ENCODE measurements at regions not wholly inside any gene's neighbourhood (a gene's known extent, or its start where the extent isn't known, plus 50 kb on each side); places are given as distances from the start of the nearest gene placed in this dataset.

DNA sequence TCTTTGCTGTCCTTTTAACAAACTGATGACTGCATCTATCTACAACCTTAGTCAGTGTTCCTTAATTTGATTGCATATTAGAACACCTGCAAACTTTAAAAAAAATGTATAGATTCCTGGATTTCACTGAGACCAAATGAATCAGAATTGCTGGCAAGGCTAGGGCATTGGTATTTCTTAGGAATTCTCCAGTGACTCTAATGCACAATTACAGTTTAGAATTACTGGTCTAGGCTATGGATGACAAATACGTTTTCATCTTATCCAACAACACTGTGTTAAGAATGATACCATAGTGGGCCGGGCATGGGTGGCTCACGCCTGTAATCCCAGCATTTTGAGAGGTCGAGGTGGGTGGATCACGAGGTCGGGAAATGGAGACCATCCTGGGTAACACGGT, 545.9 kb upstream of the RIOK2 start:
- no peak for DNase-seq (ENCODE audit: low read depth)

DNA sequence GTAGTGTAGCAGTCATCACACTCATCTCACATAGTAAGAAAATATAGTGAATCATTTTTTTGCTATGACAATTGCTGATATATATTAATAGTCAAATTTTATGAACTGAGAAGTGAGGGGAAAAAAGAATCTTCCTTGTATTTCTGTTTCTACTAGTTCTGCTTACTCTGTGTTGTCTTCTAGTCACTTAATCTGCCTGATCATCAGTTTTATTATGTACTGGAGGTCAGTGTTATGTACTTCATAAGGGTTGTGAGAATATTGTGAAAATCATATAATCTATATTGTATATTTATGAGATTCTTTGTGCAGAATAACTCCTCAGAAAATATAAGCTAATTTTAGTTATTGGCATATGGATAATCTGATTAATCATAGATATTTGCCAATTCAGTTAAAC, 546.9 kb upstream of the RIOK2 start:
- no peak for DNase-seq (ENCODE audit: low read depth)

GRCh38 chr5:97735209-97735608, 552.2 kb upstream of the RIOK2 start:
- peak; percentile 36 for DNase-seq (ENCODE audit: low read depth)

DNA sequence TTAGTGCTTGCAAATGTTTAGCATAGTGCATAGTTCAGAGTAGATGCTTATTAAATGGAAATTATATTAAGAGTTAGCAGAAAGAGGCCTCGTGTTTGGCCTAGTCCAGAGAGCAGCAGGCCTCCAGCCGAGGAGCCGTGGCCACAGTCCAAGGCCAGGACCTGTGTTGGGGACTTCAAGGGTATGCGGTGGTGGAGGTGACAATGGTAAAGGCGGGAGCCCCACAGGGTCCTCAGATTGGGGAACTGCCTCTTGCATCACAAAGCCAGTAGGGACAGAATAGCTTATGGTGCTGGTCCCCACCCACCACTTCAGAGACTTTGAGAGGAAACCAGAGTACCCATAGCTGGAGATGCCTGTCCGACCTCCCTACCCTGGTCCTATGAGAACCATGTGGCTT, 554.6 kb upstream of the RIOK2 start:
- DNase-seq (ENCODE audit: low read depth) = no peak

DNA sequence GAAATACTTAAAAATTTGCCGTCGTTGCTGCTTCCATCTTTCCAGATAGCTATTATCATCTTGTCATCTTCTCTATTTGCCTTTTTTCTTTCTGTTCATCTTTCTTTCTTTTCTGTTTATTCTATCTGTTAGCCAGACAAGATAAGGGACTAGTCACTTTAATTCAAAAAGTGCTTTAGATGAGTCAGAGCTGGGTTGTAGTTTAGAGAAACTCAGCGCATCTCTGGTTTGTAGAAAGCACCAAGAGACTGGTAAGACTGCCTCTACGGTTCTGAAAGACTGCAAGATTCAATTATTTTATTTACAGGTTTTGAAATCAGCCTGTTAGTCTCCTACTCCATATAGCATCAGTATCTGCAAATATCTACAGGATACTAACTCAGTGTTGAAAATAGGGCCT, 562.8 kb upstream of the RIOK2 start:
- no peak for DNase-seq (ENCODE audit: low read depth)

GRCh38 chr5:97750576-97750975, 567.5 kb upstream of the RIOK2 start:
- DNase-seq (ENCODE audit: low read depth) = no peak

DNA sequence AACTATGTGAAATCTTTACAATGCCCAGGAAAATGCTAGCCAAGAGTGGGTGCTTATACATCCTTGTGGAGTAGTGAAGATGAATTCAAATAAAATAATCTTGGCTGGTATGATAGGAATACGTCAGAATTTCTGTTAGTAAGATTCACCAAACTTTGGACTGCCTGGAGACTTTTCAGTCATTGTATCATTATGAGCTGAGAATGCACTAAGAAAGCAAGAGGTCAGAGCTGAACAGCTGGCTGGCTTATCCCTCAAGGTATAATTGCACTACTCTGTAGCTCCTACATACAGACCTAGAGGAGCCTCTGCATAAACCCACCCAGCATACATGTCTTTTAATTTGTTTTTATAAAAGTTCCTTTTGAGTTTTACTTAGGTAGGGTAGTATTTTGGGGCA, 568.5 kb upstream of the RIOK2 start:
- DNase-seq (ENCODE audit: low read depth) = no peak

- no peak for DNase-seq (ENCODE audit: low read depth)
Measured at GRCh38 chr5:97752871-97753270, 569.8 kb upstream of the RIOK2 start.

DNA sequence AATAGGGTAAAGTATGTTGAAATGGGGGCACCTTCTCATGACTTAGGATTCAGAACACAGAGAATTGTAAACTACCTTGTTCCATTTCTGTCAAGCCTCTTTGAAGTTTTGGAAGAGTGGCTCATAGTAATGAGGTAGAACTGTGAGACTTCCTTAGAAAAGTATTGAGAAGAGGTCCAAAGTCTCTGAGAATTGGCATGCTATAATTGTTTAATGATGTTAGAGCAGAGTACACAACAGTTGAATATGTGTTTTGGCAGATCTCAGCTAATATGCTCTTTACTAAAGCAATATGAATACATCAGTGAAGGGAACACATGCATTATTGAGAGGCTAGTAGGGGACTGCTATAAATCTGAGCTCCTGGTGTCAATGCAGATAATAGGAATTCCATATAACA, 579.4 kb upstream of the RIOK2 start:
- DNase-seq (ENCODE audit: low read depth) = no peak

GRCh38 chr5:97764700-97765099, 581.7 kb upstream of the RIOK2 start:
- DNase-seq (ENCODE audit: low read depth) = peak; percentile 49

- DNase-seq (ENCODE audit: low read depth) = no peak
Measured at GRCh38 chr5:97778451-97778850, 595.4 kb upstream of the RIOK2 start.

- DNase-seq (ENCODE audit: low read depth) = no peak
Measured at GRCh38 chr5:97788369-97788768, 605.3 kb upstream of the RIOK2 start.

- DNase-seq (ENCODE audit: low read depth) = no peak
Measured at GRCh38 chr5:97797994-97798451, 615.0 kb upstream of the RIOK2 start.

DNA sequence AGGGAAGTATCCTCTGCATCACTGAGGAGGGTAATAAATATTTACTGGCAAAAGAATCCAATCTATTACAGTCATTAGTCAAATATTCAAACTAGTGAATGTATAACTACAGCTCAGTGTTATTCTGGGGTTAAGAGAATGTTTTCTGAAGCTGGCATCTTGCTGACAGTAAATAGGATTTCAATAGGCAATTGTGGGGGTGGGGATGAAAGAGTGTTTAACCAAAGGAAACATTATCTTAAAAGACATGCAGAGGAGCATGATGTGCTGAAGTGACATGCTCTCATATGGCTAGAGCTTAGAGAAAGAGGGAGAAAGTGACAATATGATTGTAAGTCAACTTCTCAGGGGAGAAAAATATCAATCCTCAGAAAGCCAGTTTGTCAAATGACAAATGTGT, 618.4 kb upstream of the RIOK2 start:
- DNase-seq (ENCODE audit: low read depth) = no peak

DNA sequence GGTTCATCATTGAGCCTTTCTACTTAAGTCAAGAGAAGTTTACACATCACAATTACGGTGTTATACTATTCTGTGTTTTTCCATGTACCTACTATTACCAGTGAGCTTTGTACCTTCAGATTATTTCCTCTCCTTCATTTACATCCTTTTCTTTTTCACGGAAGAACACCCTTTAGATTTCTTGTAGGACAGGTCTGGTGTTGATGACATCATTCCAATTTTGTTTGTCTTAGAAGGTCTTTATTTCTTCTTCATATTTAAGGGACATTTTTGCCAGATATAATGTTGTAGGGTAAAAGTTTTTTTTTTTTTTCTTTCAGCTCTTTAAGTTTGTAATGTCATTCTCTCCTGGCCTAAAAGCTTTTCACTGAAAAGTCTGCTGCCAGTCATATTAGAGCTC, 637.1 kb upstream of the RIOK2 start:
- DNase-seq (ENCODE audit: low read depth) = no peak

- DNase-seq (ENCODE audit: low read depth) = no peak
Measured at GRCh38 chr5:97832645-97833296, 649.7 kb upstream of the RIOK2 start.

DNA sequence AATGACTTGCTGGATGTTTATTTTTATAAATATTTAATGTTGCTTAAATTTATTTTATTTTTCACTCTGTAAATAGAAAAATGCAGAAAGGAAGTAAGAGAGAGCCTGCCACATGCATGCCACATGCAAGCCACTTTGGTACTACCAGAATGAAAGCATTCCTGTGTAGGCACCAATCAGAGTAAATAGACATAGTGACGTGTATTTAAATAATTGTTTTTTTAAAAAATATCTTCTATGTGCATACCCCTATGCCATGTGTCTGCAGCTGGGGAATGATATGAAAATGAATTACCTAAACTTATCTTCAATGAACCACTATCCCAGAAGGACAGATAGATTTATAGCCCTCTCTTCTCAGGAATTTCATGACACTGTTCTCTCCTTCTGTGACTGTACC, 651.5 kb upstream of the RIOK2 start:
- no peak for DNase-seq (ENCODE audit: low read depth)

- DNase-seq (ENCODE audit: low read depth) = no peak
Measured at GRCh38 chr5:97835112-97835511, 652.1 kb upstream of the RIOK2 start.

GRCh38 chr5:97836816-97837215, 653.8 kb upstream of the RIOK2 start:
- no peak for DNase-seq (ENCODE audit: low read depth)

DNA sequence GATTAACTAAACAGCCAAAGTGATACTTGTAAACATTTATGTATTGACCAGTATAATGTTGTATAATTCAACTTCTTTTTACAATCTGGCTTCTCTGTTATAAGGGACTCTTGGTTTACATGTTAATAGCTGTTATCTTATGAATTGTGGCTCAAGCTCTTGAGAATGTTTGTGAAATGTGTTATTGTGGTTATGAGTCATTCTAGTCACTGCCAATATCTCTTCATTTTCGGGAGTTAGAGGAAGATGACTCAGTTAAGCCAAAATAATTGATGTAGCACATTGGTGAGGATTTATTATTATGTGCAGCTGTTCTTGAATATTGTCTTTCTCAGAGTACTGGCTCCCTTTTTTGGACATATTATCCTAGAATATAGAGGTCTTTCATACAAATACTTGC, 655.2 kb upstream of the RIOK2 start:
- peak; percentile 89 for DNase-seq (ENCODE audit: low read depth)

- peak; percentile 10 for DNase-seq (ENCODE audit: low read depth)
Measured at GRCh38 chr5:97839341-97840086, 656.5 kb upstream of the RIOK2 start.

DNA sequence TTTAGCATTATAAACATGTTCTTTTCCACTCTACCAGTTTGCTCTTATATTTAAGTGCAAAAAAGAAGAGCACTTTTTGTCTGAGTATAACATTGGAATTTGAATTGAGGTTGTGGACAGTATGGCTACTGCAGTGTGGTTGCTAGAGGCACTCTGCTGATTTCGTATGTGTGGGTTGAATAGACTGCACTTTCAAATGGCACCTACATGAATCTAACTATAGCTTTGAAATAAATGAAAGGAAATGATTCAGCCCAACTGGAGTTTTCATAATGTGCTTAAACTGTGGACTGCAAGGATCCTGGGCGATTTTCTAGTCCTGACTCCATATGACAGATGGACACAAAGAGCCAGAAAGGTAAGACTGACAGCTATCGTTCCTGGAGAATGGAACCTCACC, 657.6 kb upstream of the RIOK2 start:
- DNase-seq (ENCODE audit: low read depth) = no peak

DNA sequence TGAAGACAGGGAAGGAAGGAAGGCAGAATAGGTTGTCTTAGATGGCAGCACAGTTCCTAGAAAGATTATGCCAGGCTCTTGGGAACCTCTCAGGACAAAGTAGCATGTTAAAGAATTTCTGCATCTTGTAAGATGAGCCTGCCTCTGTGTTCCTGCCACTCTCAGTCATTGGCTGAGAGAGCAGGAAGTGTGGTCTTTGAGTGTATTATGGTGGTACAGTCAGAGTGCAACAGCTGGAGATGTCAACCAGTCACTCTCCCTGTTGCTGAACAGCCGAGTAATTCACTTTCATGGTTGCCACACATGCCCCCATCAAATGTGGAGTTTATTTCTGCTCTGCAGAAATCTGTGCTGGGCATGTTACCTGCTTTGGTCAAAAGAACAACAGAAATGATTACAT, 659.6 kb upstream of the RIOK2 start:
- DNase-seq (ENCODE audit: low read depth) = no peak

GRCh38 chr5:97844797-97845196, 661.8 kb upstream of the RIOK2 start:
- DNase-seq (ENCODE audit: low read depth) = no peak

Data from fibroblast of the conjunctiva (primary cell).